ENCODE measurements at regions not wholly inside any gene's neighbourhood (a gene's known extent, or its start where the extent isn't known, plus 50 kb on each side); places are given as distances from the start of the nearest gene placed in this dataset.

- TF ChIP-seq CTCF (IDR thresholded peaks at IDR 0.05; ENCODE audit: insufficient read depth, low read length, poor library complexity, severe bottlenecking) (no peak), EZH2phosphoT487 (conservative IDR thresholded peaks at IDR 0.05; ENCODE audit: low read length) (no peak)
Measured at GRCh38 chr5:35362772-35363171, 132.5 kb upstream of the PRLR start.
